HG02678 (cell line): ENCODE measurements at regions not wholly inside any gene's neighbourhood (a gene's known extent, or its start where the extent isn't known, plus 50 kb on each side); places are given as distances from the start of the nearest gene placed in this dataset.
"Not testable (repeated sequence)": the region's sequence is repeated elsewhere in the genome, so short reads cannot be mapped to it uniquely, and the experiment has no call there.

Source experiments
- ATAC-seq: cut with Tn5 transposase; IDR thresholded peaks from one replicate; pipeline ENCODE4 v1.9.1; 2021; ENCODE audit warnings: mild to moderate bottlenecking, moderate library complexity; ENCODE audit not compliant: unreplicated experiment

DNA sequence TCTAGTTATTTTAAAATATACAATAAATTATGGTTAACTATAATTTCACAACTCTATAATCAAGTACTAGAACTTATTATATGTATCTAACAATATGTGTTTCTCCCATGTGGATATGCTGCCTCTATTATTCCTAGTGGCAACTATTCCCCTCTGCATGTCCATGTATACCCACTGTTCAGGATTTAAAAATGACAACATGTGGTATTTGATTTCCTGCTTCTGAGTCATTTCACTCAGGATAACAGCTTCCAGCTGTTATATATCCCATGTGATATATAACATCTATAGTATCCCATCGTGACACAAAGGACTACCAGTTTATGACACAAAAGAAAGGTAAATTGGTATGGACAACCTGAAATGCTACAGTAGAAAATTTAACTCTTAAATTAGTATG is 167.4 kb upstream of the TACR3 start:
- ATAC-seq, result no peak

DNA sequence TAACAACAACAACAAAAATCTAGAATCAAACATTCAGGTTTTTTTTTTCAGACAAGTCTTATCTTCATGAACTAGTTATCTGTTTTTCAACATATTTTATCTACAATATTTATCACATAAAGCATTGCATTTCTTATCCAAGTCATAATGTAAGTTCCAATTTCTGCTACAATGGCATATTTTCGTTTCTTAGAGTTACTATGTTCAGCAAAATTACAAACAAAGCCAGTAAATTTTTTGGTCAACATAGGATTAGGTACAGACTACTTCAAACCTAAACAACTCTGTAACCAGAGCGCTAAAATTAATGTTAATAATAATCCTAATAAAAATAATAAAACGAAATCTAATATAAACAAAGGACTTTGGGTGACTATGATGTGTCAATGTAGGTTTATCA is 165.4 kb upstream of the TACR3 start:
- no peak for ATAC-seq

DNA sequence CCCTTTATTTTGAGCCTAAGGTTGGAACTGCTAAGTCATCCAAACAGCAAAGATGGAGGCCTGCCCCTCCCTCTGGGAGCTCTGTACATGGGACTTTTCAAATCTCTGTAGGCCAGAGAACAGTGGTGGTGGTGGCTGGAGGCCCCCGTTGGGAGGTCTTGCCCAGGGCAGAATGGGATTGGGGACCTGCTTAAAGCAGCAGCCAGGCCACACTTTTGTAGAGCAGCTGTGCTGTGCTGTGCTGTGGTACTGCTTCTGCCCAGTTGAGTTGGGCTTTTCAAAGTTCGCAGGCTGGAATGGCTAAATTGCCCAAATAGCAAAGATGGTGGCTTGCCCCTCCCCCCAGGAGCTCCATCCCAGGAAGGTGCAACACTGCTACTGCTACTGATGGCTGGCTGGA is 147.5 kb upstream of the TACR3 start:
- no peak for ATAC-seq

GRCh38 chr4:103853627-103854026 is 133.8 kb upstream of the TACR3 start:
- no peak for ATAC-seq

DNA sequence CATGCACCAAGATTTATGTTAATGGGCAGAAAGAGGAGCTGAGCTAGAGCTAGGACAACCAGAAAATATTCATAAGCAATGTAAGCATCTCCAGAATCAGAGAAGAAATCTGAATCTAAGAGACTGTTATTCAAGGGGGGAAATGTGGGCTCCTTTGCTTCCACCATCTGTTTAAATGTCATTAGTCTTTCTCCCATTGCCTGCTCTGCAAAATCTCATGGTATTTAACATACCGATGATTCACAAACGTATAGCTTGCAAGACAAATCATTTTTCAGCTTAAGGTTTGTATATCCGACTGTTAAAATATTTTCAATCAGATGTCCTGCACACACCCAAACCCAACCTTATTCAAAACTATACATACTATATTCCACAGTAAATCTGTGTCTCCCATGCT is 133.4 kb upstream of the TACR3 start:
- no peak for ATAC-seq

DNA sequence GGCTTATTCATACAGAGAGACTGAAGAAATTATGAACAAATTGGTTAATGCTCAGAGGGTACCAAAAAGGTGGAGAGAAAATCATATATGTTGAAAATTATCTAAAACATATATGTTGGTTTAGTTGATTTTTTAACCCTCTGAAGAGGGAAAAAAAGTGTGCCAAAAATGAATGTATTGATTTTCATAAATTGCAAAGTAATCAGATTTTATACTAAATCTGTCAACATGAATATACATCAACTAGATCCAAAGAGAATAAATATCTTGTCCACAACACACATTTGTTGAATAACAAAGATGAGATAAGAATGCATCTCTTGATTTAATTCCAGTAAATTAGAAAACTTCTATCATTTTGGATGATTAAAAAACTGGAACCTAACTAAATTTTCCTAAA is 125.3 kb upstream of the TACR3 start:
- no peak for ATAC-seq

DNA sequence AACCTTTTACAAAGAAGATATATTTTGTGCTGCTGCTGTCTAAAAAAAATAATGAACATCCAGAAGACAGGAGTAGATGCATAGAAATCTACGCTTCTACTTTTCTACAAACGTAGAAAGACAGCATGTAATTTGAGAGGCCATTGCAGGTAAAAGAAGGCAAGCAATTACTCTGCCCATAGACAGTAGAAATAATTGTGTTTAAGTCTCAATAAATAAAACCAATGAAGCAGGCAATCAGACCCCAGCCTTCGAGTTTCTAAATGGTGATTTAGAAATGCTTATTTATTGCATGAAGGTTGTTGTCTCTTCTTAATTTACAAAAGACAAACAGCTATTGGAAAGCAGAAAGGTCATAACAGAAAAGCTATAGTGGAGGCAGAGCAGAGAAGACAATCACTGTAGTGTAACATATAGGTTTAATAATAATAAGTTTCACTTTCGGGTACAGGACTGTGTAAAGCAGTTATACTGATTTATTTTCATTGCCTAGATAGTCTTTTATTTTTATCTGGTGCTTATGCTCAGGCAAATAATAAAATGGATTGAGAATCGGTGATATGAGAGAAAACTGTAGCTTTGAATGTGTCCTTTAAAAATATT is 123.0 kb upstream of the TACR3 start:
- ATAC-seq, result no peak

DNA sequence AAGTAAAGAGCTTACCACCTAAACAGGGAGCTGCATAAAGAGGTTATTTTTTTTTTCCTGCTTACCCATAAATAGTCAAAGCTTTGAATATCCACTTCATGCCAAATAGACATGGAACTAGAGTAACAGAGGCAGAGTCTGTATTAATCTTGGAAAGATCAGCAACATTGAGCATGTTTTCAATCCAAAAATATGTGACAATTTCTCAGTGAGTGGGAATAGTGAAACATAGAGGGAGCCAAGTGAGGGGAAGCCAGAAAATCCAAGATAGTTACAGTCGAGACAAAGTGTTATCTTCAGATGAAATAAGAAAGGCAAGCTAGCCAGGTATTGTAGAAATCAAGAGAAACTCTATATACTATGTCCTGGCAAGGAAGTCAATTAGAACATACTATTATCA is 122.3 kb upstream of the TACR3 start:
- no peak for ATAC-seq

GRCh38 chr4:103810308-103810707 is 90.5 kb upstream of the TACR3 start:
- not testable (repeated sequence) for ATAC-seq

- no peak for ATAC-seq
These were observed 83.0 kb upstream of the TACR3 start for GRCh38 chr4:103802766-103803165.

GRCh38 chr4:103787057-103787456 is 67.3 kb upstream of the TACR3 start:
- ATAC-seq, result no peak

DNA sequence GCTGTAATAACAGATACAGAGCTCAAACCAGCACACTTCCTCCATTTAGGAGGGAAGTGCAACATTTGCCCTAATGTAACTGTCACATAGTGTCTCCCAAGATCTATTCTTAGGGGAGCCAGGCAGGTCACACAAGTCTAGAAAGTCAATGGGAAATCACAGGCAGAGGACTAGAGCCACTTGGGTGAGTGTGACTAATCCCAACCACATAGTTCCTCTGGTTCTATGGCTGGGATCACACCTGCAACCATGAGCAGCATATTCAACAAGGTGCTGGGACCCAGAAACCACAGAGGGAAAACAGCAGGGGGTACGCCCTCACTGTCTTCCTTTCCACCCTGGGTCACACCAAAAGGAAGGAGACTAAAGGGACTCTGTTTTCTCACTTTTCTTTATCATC is 66.8 kb upstream of the TACR3 start:
- no peak for ATAC-seq

DNA sequence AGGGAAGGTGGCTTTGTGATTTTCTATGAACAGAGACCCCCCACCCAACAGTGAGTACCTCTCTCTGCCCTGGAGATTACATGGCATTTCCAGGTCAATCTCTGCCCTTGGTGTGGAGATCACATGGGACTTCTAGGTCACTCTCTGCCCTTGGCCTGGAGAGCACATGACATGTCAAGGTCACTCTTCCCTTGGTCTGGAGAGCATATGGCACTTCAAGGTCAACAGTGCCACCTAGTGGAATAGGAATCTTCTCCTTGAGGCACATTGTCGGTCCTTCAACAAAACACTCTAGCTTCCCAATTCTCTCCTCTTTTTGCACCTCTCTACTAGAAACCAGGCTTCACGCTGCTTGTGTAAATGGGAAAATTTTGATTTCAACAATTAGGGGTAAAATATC is 66.2 kb upstream of the TACR3 start:
- peak; percentile 85 for ATAC-seq

GRCh38 chr4:103778221-103778620 is 58.4 kb upstream of the TACR3 start:
- no peak for ATAC-seq

DNA sequence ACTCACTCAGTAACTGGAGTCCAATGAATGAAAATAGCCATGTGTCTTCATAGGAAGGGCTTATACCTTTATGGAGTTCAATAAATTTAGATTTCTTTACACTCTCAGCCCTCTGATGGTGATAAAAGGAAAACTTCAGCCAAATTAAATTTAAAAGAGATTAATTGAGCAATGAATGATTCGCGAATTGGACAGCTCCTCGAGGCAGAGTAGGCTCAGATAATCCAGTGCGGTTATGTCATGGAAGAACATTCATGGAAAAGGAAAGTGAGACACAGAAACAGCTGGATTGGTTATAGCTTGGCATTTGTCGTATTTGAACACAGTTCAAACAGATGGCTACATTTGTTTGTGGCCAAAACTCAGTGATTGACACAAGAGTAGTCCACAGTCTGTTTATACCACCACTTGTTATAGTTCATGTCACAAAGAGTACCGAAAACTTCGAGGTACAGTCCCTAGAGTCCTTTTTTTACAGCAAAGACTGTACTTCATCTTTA is 54.6 kb upstream of the TACR3 start:
- ATAC-seq, result no peak

GRCh38 chr4:103773691-103774231 is 54.0 kb upstream of the TACR3 start:
- ATAC-seq, result no peak
